GM12865 (cell line): ENCODE measurements at regions not wholly inside any gene's neighbourhood (a gene's known extent, or its start where the extent isn't known, plus 50 kb on each side); places are given as distances from the start of the nearest gene placed in this dataset.

ENCODE experiments used
- DNase-seq: peaks from one replicate; pipeline ENCODE4 v3.0.0; 2010; ENCODE audit warnings: low read depth
- H3K4me3 ChIP-seq: 2 replicates; pipeline ENCODE4 v1.5.1; 2011; ENCODE audit warnings: mild to moderate bottlenecking, low read depth, low read length, control low read depth
- CTCF ChIP-seq: IDR thresholded peaks from 2 replicates; pipeline ENCODE4 v1.5.1; 2011; ENCODE audit warnings: low read length, control low read depth, low read depth, inconsistent platforms; ENCODE audit not compliant: insufficient read depth; ENCODE audit errors: missing control alignments

DNA sequence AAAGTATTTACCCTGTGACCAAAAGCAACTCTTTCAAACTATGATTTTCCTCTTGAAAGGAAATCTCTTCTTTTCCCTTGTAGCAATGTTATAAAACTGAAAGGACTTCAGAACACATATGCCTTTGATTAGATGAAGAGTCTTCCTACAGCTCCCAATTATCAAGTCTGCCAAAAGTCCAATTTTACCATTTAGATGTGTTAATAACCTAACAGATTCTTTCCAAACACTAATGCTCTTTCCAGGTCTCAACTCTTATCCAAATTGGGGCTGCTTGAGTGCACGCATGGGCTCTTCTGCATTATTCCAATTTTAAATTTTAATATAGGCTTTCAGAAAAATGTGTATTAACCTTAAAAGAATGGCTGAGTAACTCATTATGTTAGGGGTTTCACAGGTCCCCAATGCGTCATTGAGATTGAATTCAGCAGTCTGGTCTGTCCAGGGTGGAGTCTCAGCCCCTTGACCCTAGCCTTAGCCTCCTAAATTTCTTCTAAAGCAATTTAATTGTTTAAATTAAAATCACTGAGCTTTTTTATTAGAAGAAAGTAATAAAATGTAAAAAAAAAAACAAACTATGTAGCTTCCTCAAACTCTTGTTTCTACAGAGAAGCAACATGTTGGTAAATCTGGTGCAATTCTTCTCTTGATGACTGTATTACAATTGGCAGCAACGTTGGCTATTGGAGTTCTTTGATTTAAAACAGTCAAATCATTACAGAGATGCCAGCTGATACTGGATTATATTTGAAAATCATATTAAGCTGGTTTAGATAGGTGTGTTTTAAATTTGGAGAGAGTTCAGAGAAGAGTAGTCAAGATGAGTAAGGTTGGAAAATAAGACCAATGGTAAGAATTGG lies 170.4 kb downstream of the DKK1 start:
- TF ChIP-seq CTCF: no peak
- DNase-seq: no peak
- no peak overlapping the region for H3K4me3 ChIP-seq

GRCh38 chr10:52485462-52485861 lies 171.4 kb downstream of the DKK1 start:
- no peak for TF ChIP-seq CTCF
- DNase-seq: no peak
- no peak overlapping the region for H3K4me3 ChIP-seq

- DNase-seq: no peak
- TF ChIP-seq CTCF: no peak
- H3K4me3 ChIP-seq: no peak overlapping the region
Measured at GRCh38 chr10:52486840-52487611, 172.9 kb downstream of the DKK1 start.

- no peak overlapping the region for H3K4me3 ChIP-seq
- peak; percentile 28 for TF ChIP-seq CTCF
- peak; percentile 17 for DNase-seq
Measured at GRCh38 chr10:52488606-52489485, 174.8 kb downstream of the DKK1 start.

DNA sequence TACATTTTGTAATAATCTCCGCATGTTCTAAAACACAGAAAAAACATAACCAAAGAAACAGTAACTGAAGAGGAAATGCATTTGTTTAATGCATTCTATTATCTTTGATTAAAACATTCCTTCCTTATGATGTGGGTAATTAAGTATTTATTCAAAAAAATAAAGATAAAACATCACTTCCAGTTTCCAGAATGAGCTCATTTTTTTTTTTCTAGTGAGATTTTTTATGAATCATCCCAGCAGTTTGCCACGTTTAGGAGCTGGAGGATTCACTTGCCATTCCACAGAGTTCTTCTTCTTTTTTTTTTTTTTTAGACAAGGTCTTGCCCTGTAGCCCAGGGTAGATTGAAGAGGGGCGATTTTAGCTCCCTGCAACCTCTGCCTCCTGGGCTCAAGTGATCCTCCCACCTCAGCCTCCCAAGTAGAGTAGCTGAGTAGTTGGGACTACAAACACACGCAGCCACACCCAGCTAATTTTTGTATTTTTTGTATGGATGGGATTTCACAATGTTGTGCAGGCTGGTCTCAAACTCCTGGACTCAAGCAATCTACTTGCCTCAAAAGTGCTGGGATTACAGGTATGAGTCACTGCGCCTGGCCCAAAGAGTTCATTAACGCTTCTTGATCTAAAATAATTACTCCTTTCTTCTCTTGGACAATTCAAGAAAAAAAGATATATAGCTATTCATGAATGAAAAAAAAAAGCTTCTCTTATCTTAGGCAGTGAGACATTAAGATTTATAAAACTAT lies 177.3 kb downstream of the DKK1 start:
- no peak for TF ChIP-seq CTCF
- DNase-seq: no peak
- H3K4me3 ChIP-seq: no peak overlapping the region

DNA sequence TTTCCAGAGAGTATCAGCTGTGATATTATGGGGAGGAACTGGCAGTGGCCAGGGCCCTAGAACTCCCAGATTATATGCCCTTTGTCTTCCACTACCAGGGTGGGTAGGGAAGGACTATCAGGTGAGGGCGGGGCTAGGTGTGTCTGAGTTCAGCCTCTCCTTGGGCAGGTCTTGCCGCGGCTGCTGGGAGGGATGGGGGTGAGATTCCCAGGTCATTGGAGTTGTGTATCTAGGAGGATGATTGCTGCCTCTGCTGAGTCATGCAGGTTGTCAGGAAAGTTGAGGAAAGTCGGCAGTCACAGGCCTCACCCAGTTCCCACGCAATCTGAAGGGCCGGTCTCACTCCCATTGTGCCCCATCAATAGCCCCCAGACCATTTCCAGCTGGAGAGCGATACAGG lies 185.2 kb downstream of the DKK1 start:
- no peak for TF ChIP-seq CTCF

More for the DNA sequence above, 185.2 kb downstream of the DKK1 start:
- H3K4me3 ChIP-seq: no peak overlapping the region
- no peak for DNase-seq
